CD8-positive, alpha-beta memory T cell (primary cell): ENCODE measurements at regions not wholly inside any gene's neighbourhood (a gene's known extent, or its start where the extent isn't known, plus 50 kb on each side); places are given as distances from the start of the nearest gene placed in this dataset.

Experiments used
- CTCF ChIA-PET: fragments of 350-600 bp; sonication (Branson Sonifier 250); formaldehyde crosslinking; loops from one replicate; lab custom pipeline; 2021; ENCODE audit warnings: antibody characterized with exemption; lab: Charles Lee
- POLR2A ChIA-PET: fragments of 350-600 bp; sonication (Branson Sonifier 250); formaldehyde crosslinking; loops from one replicate; lab custom pipeline; 2021; ENCODE audit warnings: antibody characterized with exemption; lab: Charles Lee
- DNase-seq, 5 donors: peaks; one replicate each; pipeline versions ENCODE4 v3.0.0 to v3.0.0-alpha.2; 2020 to 2022; ENCODE audit warnings: mixed read lengths in 1 of 5
- H3K27ac ChIP-seq: one replicate; pipeline ENCODE4 v1.7.0; 2013; ENCODE audit warnings: low read depth, mild to moderate bottlenecking, low read length, moderate library complexity
- H3K27me3 ChIP-seq: 2 replicates; pipeline ENCODE4 v1.7.0; 2013; ENCODE audit warnings: low read length, mild to moderate bottlenecking; ENCODE audit not compliant: insufficient read depth, poor library complexity, severe bottlenecking
- H3K36me3 ChIP-seq: 2 replicates; pipeline ENCODE4 v1.7.0; 2013; ENCODE audit warnings: mild to moderate bottlenecking, low read length, moderate library complexity; ENCODE audit not compliant: insufficient read depth
- H3K4me1 ChIP-seq: 2 replicates; pipeline ENCODE4 v1.7.0; 2013; ENCODE audit warnings: mild to moderate bottlenecking, low read length, moderate library complexity; ENCODE audit not compliant: insufficient read depth
- H3K4me3 ChIP-seq: 2 replicates; pipeline ENCODE4 v1.7.0; 2013; ENCODE audit warnings: mild to moderate bottlenecking, low read length
- H3K9me3 ChIP-seq: 2 replicates; pipeline ENCODE4 v1.7.0; 2013; ENCODE audit warnings: mild to moderate bottlenecking, low read length
- H3K27ac Mint-ChIP-seq, 8 donors: one replicate each; pipeline ENCODE4 v1.8.0; 2020 to 2021; ENCODE audit warnings: mixed read lengths in 8 of 8, mild to moderate bottlenecking in 6 of 8, inconsistent platforms in 3 of 8, moderate library complexity in 3 of 8
- H3K27me3 Mint-ChIP-seq, 2 donors: one replicate each; pipeline ENCODE4 v1.8.0; 2020 to 2021; ENCODE audit warnings: mixed read lengths in 2 of 2, mild to moderate bottlenecking in 1 of 2, moderate library complexity in 1 of 2
- H3K36me3 Mint-ChIP-seq, 3 donors: one replicate each; pipeline ENCODE4 v1.8.0; 2020 to 2021; ENCODE audit warnings: mixed read lengths in 3 of 3, inconsistent platforms in 1 of 3, mild to moderate bottlenecking in 1 of 3
- H3K4me1 Mint-ChIP-seq, 3 donors: one replicate each; pipeline ENCODE4 v1.8.0; 2020 to 2021; ENCODE audit warnings: mixed read lengths in 3 of 3, inconsistent platforms in 1 of 3, mild to moderate bottlenecking in 1 of 3
- H3K4me3 Mint-ChIP-seq, 7 donors: one replicate each; pipeline ENCODE4 v1.8.0; 2020 to 2021; ENCODE audit warnings: mixed read lengths in 7 of 7, mild to moderate bottlenecking in 6 of 7, moderate library complexity in 4 of 7, inconsistent platforms in 2 of 7
- H3K9me3 Mint-ChIP-seq, 5 donors: one replicate each; pipeline ENCODE4 v1.8.0; 2020 to 2022; ENCODE audit warnings: mixed read lengths in 5 of 5, mild to moderate bottlenecking in 3 of 5, moderate library complexity in 2 of 5, inconsistent platforms in 1 of 5

GRCh38 chr13:81031996-81032395 lies 691.1 kb upstream of the SPRY2 start:
- no peaks in the 10 kb centered on the region for H3K4me1 Mint-ChIP-seq
- no peaks in the 10 kb centered on the region for H3K9me3 ChIP-seq
- H3K27ac ChIP-seq, result no peak overlapping the region
- H3K27me3 ChIP-seq, result no peaks in the 10 kb centered on the region
- ChIA-PET CTCF (no interaction called here), POLR2A (no interaction called here)
- no peak overlapping the region for H3K27ac Mint-ChIP-seq
- H3K4me3 ChIP-seq, result no peak overlapping the region
- H3K4me3 Mint-ChIP-seq, result no peak overlapping the region
- H3K36me3 ChIP-seq, result no peaks in the 10 kb centered on the region
- peaks cover 0 to 7% (median 0%) of the 10 kb centered on the region in 5 donors for H3K9me3 Mint-ChIP-seq
- no peaks in the 10 kb centered on the region for H3K36me3 Mint-ChIP-seq
- no peak for DNase-seq
- no peaks in the 10 kb centered on the region for H3K27me3 Mint-ChIP-seq
- no peaks in the 10 kb centered on the region for H3K4me1 ChIP-seq

- no peaks in the 10 kb centered on the region for H3K36me3 Mint-ChIP-seq
- H3K27ac ChIP-seq, result no peak overlapping the region
- H3K27me3 Mint-ChIP-seq, result no peaks in the 10 kb centered on the region
- no peaks in the 10 kb centered on the region for H3K36me3 ChIP-seq
- no peaks in the 10 kb centered on the region for H3K4me1 Mint-ChIP-seq
- no peak overlapping the region for H3K4me3 Mint-ChIP-seq
- DNase-seq, result no peak
- H3K4me3 ChIP-seq, result no peak overlapping the region
- peaks cover 2 to 34% (median 11%) of the 10 kb centered on the region in 5 donors for H3K9me3 Mint-ChIP-seq
- no peak overlapping the region for H3K27ac Mint-ChIP-seq
- no peaks in the 10 kb centered on the region for H3K9me3 ChIP-seq
- H3K4me1 ChIP-seq, result no peaks in the 10 kb centered on the region
- ChIA-PET CTCF (no interaction called here), POLR2A (no interaction called here)
- H3K27me3 ChIP-seq, result no peaks in the 10 kb centered on the region
Observed at GRCh38 chr13:81025091-81025490, 684.2 kb upstream of the SPRY2 start.

GRCh38 chr13:81021284-81021840 lies 680.4 kb upstream of the SPRY2 start:
- H3K4me1 ChIP-seq, result no peaks in the 10 kb centered on the region
- no peak overlapping the region for H3K4me3 ChIP-seq
- H3K9me3 ChIP-seq, result no peaks in the 10 kb centered on the region
- H3K27me3 ChIP-seq, result no peaks in the 10 kb centered on the region
- POLR2A ChIA-PET, result no interaction called here
- peaks cover 2 to 27% (median 11%) of the 10 kb centered on the region in 5 donors for H3K9me3 Mint-ChIP-seq
- H3K4me3 Mint-ChIP-seq, result no peak overlapping the region
- H3K4me1 Mint-ChIP-seq, result no peaks in the 10 kb centered on the region
- no peak for DNase-seq
- CTCF ChIA-PET, result no interaction called here
- no peak overlapping the region for H3K27ac ChIP-seq
- no peak overlapping the region for H3K27ac Mint-ChIP-seq
- no peaks in the 10 kb centered on the region for H3K36me3 ChIP-seq
- H3K27me3 Mint-ChIP-seq, result peaks cover 0 to under 1% of the 10 kb centered on the region in 2 donors
- no peaks in the 10 kb centered on the region for H3K36me3 Mint-ChIP-seq

- ChIA-PET POLR2A (no interaction called here), CTCF (no interaction called here)
- H3K4me3 ChIP-seq, result no peak overlapping the region
- Mint-ChIP-seq H3K4me1 (no peaks in the 10 kb centered on the region), H3K27ac (no peak overlapping the region), H3K9me3 (peaks cover 2 to 27% (median 12%) of the 10 kb centered on the region in 5 donors), H3K4me3 (no peak overlapping the region), H3K27me3 (peaks cover 0 to 2% of the 10 kb centered on the region in 2 donors), H3K36me3 (no peaks in the 10 kb centered on the region)
- no peaks in the 10 kb centered on the region for H3K9me3 ChIP-seq
- no peak for DNase-seq
- no peak overlapping the region for H3K27ac ChIP-seq
- no peaks in the 10 kb centered on the region for H3K27me3 ChIP-seq
- no peaks in the 10 kb centered on the region for H3K36me3 ChIP-seq
- H3K4me1 ChIP-seq, result no peaks in the 10 kb centered on the region
Observed at GRCh38 chr13:81020010-81020409, 679.1 kb upstream of the SPRY2 start.

- ChIA-PET POLR2A (no interaction called here), CTCF (no interaction called here)
- no peak for DNase-seq
- H3K4me3 ChIP-seq, result no peak overlapping the region
- H3K27ac Mint-ChIP-seq, result no peak overlapping the region
- no peaks in the 10 kb centered on the region for H3K4me1 Mint-ChIP-seq
- no peaks in the 10 kb centered on the region for H3K36me3 ChIP-seq
- peaks cover 2 to 29% (median 11%) of the 10 kb centered on the region in 5 donors for H3K9me3 Mint-ChIP-seq
- no peak overlapping the region for H3K4me3 Mint-ChIP-seq
- H3K27me3 ChIP-seq, result no peaks in the 10 kb centered on the region
- H3K9me3 ChIP-seq, result no peaks in the 10 kb centered on the region
- no peak overlapping the region for H3K27ac ChIP-seq
- H3K36me3 Mint-ChIP-seq, result peaks cover 0 to 3% (median 0%) of the 10 kb centered on the region in 3 donors
- H3K4me1 ChIP-seq, result no peaks in the 10 kb centered on the region
- peaks cover 0 to 2% of the 10 kb centered on the region in 2 donors for H3K27me3 Mint-ChIP-seq
Observed at GRCh38 chr13:81018936-81019335, 678.0 kb upstream of the SPRY2 start.

- Mint-ChIP-seq H3K4me1 (no peaks in the 10 kb centered on the region), H3K4me3 (no peak overlapping the region), H3K27me3 (peaks cover 0 to 2% of the 10 kb centered on the region in 2 donors), H3K9me3 (peaks cover 2 to 18% (median 11%) of the 10 kb centered on the region in 5 donors), H3K36me3 (peaks cover 0 to 3% (median 0%) of the 10 kb centered on the region in 3 donors), H3K27ac (no peak overlapping the region)
- H3K4me1 ChIP-seq, result no peaks in the 10 kb centered on the region
- no peaks in the 10 kb centered on the region for H3K9me3 ChIP-seq
- ChIA-PET POLR2A (no interaction called here), CTCF (no interaction called here)
- H3K27me3 ChIP-seq, result no peaks in the 10 kb centered on the region
- no peaks in the 10 kb centered on the region for H3K36me3 ChIP-seq
- no peak overlapping the region for H3K27ac ChIP-seq
- peak in 1 of 5 donors; percentile 4 for DNase-seq
- no peak overlapping the region for H3K4me3 ChIP-seq
Observed at GRCh38 chr13:81017513-81018152, 676.7 kb upstream of the SPRY2 start.

- no peak overlapping the region for H3K27ac Mint-ChIP-seq
- Histone ChIP-seq H3K9me3 (no peaks in the 10 kb centered on the region), H3K27ac (no peak overlapping the region), H3K4me3 (no peak overlapping the region), H3K36me3 (no peaks in the 10 kb centered on the region), H3K27me3 (no peaks in the 10 kb centered on the region), H3K4me1 (no peaks in the 10 kb centered on the region)
- H3K36me3 Mint-ChIP-seq, result peaks cover 0 to 11% (median 0%) of the 10 kb centered on the region in 3 donors
- DNase-seq, result no peak
- POLR2A ChIA-PET, result no interaction called here
- H3K9me3 Mint-ChIP-seq, result peaks cover 0 to 9% (median 6%) of the 10 kb centered on the region in 5 donors
- CTCF ChIA-PET, result no interaction called here
- H3K4me1 Mint-ChIP-seq, result no peaks in the 10 kb centered on the region
- peaks cover 0 to 2% of the 10 kb centered on the region in 2 donors for H3K27me3 Mint-ChIP-seq
- no peak overlapping the region for H3K4me3 Mint-ChIP-seq
Observed at GRCh38 chr13:81012031-81012430, 671.1 kb upstream of the SPRY2 start.

GRCh38 chr13:81001828-81002385 lies 661.0 kb upstream of the SPRY2 start:
- no peaks in the 10 kb centered on the region for H3K36me3 Mint-ChIP-seq
- no peak overlapping the region for H3K27ac Mint-ChIP-seq
- Histone ChIP-seq H3K9me3 (no peaks in the 10 kb centered on the region), H3K27me3 (no peaks in the 10 kb centered on the region), H3K4me1 (no peaks in the 10 kb centered on the region), H3K36me3 (no peaks in the 10 kb centered on the region), H3K4me3 (no peak overlapping the region), H3K27ac (no peak overlapping the region)
- DNase-seq, result no peak
- H3K4me1 Mint-ChIP-seq, result no peaks in the 10 kb centered on the region
- peaks cover 0 to 1% of the 10 kb centered on the region in 2 donors for H3K27me3 Mint-ChIP-seq
- H3K9me3 Mint-ChIP-seq, result peaks cover 0 to 9% (median 2%) of the 10 kb centered on the region in 5 donors
- H3K4me3 Mint-ChIP-seq, result no peak overlapping the region
- ChIA-PET POLR2A (no interaction called here), CTCF (no interaction called here)
